ENCODE measurements at regions not wholly inside any gene's neighbourhood (a gene's known extent, or its start where the extent isn't known, plus 50 kb on each side); places are given as distances from the start of the nearest gene placed in this dataset.

DNA sequence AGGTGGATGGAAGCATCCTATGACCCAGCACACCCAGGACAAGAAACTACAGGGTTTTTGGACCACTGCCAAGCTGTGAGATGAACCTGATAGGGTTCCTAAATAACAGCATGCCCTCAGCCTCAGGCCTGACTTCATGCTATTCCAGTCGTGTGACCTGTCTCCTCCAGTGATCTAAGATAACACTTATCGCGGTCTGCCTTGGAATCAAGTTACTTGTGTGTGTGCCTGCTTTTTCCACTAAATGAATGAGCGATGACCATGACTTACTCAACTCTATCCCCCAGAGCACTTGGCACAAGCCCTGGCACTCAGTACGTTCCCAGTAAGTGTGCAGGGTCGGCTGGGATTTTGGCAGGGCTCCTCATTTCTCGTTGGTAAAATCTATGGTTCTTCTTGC lies 172.7 kb upstream of the TP63 start:
- TF ChIP-seq, protein P1, sequence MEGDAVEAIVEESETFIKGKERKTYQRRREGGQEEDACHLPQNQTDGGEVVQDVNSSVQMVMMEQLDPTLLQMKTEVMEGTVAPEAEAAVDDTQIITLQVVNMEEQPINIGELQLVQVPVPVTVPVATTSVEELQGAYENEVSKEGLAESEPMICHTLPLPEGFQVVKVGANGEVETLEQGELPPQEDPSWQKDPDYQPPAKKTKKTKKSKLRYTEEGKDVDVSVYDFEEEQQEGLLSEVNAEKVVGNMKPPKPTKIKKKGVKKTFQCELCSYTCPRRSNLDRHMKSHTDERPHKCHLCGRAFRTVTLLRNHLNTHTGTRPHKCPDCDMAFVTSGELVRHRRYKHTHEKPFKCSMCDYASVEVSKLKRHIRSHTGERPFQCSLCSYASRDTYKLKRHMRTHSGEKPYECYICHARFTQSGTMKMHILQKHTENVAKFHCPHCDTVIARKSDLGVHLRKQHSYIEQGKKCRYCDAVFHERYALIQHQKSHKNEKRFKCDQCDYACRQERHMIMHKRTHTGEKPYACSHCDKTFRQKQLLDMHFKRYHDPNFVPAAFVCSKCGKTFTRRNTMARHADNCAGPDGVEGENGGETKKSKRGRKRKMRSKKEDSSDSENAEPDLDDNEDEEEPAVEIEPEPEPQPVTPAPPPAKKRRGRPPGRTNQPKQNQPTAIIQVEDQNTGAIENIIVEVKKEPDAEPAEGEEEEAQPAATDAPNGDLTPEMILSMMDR (IDR thresholded peaks at IDR 0.05): no peak
- no peak for TF ChIP-seq POLR2A (IDR thresholded peaks at IDR 0.05)

Data from heart left ventricle (tissue), 13 donors.